OCI-LY7 (cell line): ENCODE measurements at regions not wholly inside any gene's neighbourhood (a gene's known extent, or its start where the extent isn't known, plus 50 kb on each side); places are given as distances from the start of the nearest gene placed in this dataset.

Experiments used
- CTCF ChIP-seq: fragments of 200-600 bp; sonication (generic); conservative IDR thresholded peaks from 2 replicates; pipeline ENCODE4 v1.5.1; 2014; ENCODE audit warnings: mild to moderate bottlenecking, antibody characterized with exemption, low read length, moderate library complexity, mixed read lengths
- EZH2phosphoT487 ChIP-seq: fragments of 200-600 bp; sonication (generic); IDR thresholded peaks from 2 replicates; pipeline ENCODE4 v1.6.1; 2018; ENCODE audit warnings: low read depth, borderline replicate concordance, mild to moderate bottlenecking, mixed run types, antibody characterized with exemption, low read length, moderate library complexity, mixed read lengths

GRCh38 chr1:14363036-14363590 lies 235.4 kb upstream of the KAZN start:
- TF ChIP-seq CTCF (no peak), EZH2phosphoT487 (no peak)
